Epithelial cell of prostate (primary cell): ENCODE measurements at regions not wholly inside any gene's neighbourhood (a gene's known extent, or its start where the extent isn't known, plus 50 kb on each side); places are given as distances from the start of the nearest gene placed in this dataset.

Experiments
- DNase-seq: peaks from one replicate; pipeline ENCODE4 v3.0.0-alpha.2; 2011; ENCODE audit warnings: low read depth, low spot score
- H3K27ac ChIP-seq: fragments of 450-650 bp; 2 replicates; pipeline ENCODE4 v1.5.1; 2017; ENCODE audit warnings: mild to moderate bottlenecking

- DNase-seq: no peak
- no peak overlapping the region for H3K27ac ChIP-seq
Observed at GRCh38 chr13:111861766-111862366, 205.1 kb upstream of the SOX1 start.

DNA sequence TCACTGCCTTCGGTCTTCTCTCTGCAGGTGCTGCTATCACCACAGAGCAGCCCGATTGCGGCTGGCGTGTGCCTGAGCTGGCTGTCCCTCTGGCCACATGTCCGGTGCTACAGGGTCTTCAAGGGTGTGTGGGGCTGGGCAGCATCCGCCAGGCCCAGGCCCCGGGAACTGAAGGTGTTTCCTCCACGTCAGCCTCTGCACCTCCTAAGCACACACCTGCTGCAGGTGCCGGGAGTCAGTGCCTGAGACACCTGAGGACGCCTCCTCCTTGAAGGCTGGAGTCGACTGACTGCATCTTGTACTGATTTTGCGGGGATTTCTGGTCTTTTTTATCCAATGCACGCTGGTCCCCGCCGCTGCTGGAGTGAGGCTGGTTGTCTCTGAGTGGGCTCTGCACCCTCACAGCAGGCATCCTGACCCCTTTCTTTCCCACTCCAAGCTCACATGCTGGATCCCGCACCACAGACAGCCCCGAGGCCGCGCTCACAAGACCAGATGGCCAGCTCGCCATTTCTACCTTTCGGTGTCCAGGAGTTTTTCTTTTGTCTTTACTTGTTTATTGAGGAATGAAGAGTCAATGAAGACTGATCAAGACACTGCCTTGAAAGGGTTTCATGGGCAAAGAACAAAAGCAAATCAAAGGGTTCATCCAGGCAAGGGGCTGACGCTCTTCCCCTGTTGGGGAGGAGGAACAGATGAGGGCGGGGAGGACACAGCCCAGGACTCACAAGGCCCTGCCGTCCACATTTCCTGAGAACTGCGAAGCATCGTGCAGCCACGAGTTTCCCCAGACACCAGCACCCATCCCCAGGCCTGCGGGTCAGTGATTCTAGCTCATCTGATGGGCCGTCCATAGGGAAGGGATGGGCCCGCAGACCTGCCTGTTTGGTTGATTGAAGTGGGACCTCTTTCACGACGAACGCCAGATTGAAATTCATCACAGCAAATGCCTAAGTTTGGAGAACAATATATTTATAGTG lies 203.8 kb upstream of the SOX1 start:
- no peak overlapping the region for H3K27ac ChIP-seq
- no peak for DNase-seq

DNA sequence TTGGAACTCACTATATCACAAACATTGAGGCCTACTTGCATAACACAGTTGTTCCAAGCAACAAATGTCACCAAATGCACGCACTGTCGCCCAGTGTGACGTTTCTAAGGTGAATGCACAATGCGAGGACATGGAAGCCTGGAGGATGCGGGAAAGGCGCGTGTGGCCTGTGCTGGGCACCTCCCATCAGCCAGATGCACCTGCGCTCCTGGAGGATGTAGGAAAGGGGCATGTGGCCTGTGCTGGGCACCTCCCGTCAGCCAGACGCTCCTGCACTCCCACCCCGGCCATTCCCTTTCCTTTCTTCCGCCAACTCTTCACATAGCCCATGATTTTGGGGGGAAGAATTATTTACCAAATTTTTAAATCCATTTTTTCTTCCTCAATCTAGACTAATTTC lies 202.4 kb upstream of the SOX1 start:
- no peak for DNase-seq
- no peak overlapping the region for H3K27ac ChIP-seq

DNA sequence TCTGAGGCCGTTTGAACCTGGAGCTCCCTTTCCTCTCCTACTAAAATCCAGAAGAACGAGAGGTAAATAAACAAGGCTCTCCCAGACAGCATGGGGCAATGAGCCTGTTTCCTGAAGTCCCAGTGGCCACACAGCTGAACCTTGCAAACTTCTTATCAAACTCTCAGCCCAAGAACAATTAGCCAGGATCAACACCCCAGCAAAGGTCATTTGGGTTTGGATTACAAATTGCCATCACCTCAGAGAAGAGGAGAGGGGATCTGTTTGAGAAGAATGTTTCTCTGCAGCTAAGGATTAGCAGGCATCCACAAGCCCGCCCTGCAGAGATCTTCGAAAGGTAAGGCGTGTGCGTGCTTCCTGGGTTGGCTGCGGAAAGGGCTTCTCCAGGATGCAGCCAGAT lies 201.9 kb upstream of the SOX1 start:
- DNase-seq: no peak
- no peak overlapping the region for H3K27ac ChIP-seq

DNA sequence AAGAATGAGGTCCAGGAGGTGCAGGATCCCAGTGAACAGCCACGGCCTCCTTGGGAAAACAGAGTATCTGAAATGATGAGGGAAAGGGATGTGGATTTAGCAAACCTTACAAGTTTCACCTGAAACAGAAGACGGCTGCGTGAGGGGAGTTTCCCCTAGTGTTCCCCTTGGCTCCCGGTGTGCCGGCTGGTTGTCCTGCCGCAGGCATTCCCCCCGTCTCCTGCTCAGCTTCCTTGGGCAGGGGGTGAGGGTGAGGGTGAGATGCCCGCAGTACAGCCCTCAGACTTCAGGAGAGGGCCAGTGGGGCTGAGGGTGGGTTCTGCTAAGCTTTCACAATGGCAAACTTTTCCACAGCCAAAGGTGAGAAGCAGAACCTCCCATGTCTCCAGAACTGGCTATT lies 201.1 kb upstream of the SOX1 start:
- DNase-seq: no peak
- no peak overlapping the region for H3K27ac ChIP-seq

- no peak overlapping the region for H3K27ac ChIP-seq
- DNase-seq: no peak
Observed at GRCh38 chr13:111866731-111867245, 200.2 kb upstream of the SOX1 start.

DNA sequence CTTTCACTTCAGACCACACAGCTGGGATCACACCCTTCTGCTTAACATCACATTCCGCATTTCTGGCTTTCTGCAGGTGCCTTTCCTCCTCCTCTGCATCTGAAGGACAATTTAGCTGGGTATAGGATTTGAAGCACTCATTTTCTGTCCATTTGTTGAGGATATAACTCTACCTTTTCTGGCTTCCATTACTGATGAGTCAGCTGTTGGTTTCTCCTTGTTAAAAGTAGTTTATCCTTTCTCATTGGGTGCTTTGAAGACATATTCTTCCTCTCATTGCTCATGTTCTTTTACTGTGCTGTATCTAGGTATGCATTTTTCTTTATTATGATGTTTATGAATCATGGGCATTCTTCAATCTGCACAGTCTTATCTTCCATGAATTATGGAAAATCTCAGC lies 199.3 kb upstream of the SOX1 start:
- DNase-seq: no peak
- no peak overlapping the region for H3K27ac ChIP-seq

DNA sequence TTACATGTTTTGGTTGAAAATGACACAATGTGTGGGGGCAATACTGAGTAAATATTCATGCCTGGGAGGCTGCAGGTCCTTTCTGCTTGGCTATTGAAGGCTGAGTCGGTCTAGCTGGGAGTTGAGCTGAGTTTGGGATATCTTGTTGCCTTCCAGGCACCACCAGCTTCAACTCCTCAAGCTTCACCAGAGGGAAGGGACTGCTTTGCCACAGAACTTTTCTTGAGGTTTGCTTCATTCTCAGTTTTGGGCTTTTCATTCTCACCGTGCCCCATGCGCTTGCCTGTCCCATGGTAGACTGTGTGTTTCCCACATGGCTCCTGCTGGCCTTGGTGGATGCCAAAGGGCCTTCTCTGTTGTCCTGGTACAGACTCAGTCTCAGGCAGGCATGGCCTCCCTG lies 198.2 kb upstream of the SOX1 start:
- no peak for DNase-seq
- H3K27ac ChIP-seq: no peak overlapping the region

DNA sequence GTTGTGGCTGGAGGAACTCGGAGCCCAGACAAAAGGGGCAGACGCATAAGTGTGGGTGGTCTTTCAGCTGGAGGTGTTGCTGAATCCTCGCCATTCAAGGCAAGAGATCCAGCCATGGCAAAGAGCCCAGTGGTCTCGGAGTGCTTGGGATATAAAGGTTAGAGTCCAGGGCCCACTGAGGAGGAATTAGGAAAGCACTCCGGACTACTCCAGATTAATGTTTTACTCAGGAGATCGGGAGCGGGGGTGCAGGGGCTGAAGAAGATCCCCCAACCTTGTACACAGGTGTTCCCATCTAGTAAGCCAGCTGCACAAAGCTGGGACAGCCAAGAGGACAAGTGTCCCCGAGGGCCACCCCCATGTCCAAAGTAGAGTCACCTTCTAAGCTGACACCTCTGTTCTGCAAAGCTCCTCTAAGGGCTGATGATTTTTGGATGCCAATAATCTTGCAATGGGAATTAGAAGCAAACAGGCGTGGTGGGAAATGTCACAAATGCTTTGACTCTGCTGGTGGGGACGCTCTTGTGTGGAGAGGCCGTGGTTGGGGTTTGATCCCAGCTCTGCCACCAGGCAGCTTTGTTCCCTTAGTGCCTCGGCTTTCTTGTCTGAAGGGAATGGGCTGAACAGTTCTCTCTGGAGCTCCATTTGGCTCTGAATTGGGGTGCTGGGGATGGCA lies 194.3 kb upstream of the SOX1 start:
- no peak for DNase-seq
- H3K27ac ChIP-seq: no peak overlapping the region

DNA sequence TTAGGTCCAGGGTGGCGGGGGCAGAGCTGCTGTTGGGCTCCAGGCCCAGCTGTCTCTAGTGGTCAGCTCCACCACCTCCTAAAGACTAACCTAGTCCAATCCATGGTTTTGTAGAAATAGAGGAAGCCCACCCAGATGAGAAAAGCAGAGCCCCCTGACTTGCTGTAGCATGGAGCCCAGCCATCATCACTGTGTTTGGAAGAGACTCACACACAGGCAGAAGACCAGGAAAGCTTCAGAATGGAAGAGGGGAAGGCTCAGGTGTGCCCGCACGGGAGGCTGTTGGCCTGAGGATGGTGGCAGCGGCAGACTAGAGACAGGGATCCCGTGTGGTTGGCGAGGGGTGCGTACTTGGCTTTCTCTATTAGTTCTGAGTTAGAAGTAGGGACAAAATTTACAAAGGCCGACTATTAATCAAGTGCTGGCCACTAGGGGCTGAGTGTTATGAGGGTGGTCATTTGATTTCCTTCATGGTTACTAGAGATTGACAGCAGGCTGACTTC lies 193.2 kb upstream of the SOX1 start:
- no peak overlapping the region for H3K27ac ChIP-seq
- DNase-seq: no peak

- DNase-seq: no peak
Observed at GRCh38 chr13:111874981-111875380, 192.0 kb upstream of the SOX1 start.

GRCh38 chr13:111875915-111876314 lies 191.0 kb upstream of the SOX1 start:
- H3K27ac ChIP-seq: no peak overlapping the region
- no peak for DNase-seq

More at GRCh38 chr13:111874981-111875380, 192.0 kb upstream of the SOX1 start:
- H3K27ac ChIP-seq: no peak overlapping the region

DNA sequence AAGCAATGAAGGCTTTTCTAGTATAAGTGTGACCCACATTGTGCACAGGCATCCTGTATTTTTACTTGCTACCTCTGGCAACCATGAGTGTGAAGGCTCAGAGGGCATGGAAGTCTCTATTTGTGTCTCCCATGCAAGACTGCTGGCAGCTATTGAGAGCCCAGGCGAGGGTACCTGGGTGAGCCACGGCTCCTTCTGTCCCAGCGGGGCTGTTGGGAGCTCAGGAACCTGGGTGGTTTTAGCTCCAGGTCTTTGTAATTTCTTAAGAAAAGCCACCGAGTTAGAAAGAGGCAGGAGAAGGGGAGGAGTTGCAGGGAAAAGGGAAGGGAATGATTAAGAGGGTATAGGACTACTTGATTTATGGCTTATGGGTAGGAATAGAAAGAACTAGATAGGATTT lies 190.4 kb upstream of the SOX1 start:
- H3K27ac ChIP-seq: no peak overlapping the region
- DNase-seq: no peak

GRCh38 chr13:111877906-111878305 lies 189.0 kb upstream of the SOX1 start:
- no peak overlapping the region for H3K27ac ChIP-seq
- DNase-seq: no peak

GRCh38 chr13:111879719-111880118 lies 187.2 kb upstream of the SOX1 start:
- H3K27ac ChIP-seq: no peak overlapping the region
- no peak for DNase-seq

- no peak for DNase-seq
Observed at GRCh38 chr13:111880185-111880584, 186.8 kb upstream of the SOX1 start.

DNA sequence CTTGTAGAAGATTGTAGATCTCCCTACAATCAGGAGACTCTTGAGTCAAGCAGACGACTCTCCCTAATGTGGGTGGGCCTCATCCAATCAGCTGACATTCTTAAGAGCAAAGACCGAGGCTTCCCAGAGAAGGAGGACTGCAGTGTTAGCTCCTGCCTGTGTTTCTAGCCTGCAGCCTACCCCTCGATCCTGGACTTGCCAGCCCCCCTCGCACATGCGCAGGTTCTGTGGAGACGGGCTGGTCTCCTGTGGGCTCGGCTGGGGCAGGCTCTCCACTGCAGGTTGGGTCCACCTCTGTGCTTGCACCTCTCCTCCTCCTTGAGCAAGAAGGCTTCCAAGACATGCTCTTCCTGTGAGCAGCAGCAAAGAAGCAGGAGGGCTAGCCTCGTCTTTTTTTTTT lies 185.2 kb upstream of the SOX1 start:
- DNase-seq: no peak
- H3K27ac ChIP-seq: no peak overlapping the region

More at GRCh38 chr13:111880185-111880584, 186.8 kb upstream of the SOX1 start:
- H3K27ac ChIP-seq: no peak overlapping the region

DNA sequence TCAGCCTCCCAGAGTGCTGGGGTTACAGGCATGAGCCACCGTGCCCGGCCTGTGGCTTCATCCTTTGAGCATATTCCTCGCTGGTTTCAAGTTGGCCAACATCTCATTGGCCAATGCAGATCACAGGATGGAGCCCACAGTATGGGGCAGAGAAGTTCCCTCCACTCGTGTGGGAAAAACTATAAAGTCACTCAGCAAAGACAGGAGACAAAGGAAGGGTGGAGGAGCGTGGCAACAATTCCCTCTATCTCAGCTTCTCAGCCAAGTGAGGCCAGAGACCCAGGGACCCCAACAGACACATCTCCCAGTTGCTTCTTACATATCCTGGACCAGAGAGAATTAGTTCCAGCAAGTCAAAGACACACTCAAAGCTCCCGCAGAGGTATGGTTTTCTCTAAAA lies 184.6 kb upstream of the SOX1 start:
- no peak overlapping the region for H3K27ac ChIP-seq
- no peak for DNase-seq

- no peak for DNase-seq
- no peak overlapping the region for H3K27ac ChIP-seq
Observed at GRCh38 chr13:111883571-111884343, 183.2 kb upstream of the SOX1 start.
